Stimulated activated CD8-positive, alpha-beta memory T cell treated with anti-CD3 and anti-CD28 coated beads, Interleukin-12 subunit alpha, Interleukin-12 subunit beta, amount 100 ng/mL, for 24 hours (primary cell): ENCODE measurements at regions not wholly inside any gene's neighbourhood (a gene's known extent, or its start where the extent isn't known, plus 50 kb on each side); places are given as distances from the start of the nearest gene placed in this dataset.
"Not testable (repeated sequence)": the region's sequence is repeated elsewhere in the genome, so short reads cannot be mapped to it uniquely, and the experiment has no call there.

Source experiments
- DNase-seq: peaks from one replicate; pipeline ENCODE4 v3.0.0-alpha.2; 2020; ENCODE audit errors: extremely low read depth

DNA sequence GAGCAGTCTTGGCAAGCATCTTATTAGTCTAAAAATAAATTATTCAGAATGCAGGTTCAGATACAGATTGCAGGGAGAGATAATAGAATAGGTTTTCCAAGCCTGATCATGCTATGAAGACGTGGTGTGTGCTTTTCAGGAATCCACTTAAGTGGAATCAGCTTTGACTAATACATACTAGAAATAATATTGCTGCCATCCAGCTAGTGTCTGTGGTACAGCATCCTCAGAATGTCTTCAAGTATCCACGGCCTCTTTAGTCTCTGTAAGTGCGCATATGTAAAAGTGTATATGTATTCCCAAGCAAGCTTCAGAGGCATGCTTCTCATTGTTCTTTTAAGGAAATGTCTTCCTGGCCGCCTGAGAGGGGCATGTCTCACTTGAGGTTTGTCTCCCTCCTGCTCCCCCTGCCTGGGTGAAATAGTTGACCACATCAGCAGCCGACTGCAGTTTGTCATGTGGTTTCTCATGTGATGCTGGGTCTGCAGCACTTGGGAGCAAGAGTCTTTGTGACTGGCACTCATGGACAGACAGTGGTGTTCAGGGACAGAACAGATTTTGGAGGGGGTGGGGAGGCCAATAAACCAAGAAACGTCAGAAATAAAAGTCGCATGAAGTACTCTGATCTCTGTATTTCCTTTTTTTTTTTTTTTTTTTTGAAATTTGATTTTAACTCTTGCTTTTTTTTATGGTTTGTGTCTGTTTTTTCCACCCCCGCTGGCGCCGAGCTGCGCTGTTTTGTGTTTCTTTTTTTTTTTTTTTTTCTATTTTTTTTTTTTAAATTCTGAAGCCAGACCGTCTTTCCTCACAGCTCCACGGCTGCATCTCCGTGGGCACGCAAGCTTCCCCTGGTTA is 150.8 kb downstream of the PRL start:
- no peak for DNase-seq

DNA sequence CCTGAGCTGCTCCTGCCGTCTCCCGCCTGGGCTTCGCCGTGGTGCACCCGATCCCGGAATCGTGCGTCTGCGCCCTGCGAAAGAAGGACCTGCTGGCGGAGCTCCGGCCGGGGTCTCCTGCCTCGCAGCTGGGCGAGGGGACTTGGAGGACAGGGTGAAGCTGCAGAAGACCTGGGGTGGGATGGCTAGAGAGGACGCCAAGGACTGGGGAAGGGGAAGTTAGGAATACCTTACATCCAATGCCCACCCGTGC is 150.2 kb downstream of the PRL start:
- no peak for DNase-seq

- no peak for DNase-seq
These were observed 149.7 kb downstream of the PRL start for GRCh38 chr6:22146931-22147701.

- no peak for DNase-seq
These were observed 148.7 kb downstream of the PRL start for GRCh38 chr6:22147921-22148776.

DNA sequence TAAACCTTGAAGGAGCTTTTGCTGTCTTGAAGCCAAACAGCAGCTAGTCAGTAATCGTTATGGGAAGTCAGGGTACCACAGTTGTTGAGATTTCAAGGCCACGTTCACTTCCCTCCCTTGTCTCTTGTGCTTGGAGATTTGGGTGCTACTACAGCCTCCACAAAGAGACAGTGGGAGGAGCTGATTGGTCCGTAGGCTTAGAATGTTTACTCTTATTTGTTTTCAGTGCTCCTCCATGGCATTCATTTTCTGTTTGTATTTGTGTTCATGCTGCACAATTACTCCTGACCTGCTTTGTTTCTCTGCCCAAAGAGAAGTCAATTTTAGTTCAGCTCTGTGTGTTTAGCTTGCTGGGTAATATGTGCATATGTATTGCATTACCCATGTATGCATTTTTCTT is 147.7 kb downstream of the PRL start:
- DNase-seq = no peak

DNA sequence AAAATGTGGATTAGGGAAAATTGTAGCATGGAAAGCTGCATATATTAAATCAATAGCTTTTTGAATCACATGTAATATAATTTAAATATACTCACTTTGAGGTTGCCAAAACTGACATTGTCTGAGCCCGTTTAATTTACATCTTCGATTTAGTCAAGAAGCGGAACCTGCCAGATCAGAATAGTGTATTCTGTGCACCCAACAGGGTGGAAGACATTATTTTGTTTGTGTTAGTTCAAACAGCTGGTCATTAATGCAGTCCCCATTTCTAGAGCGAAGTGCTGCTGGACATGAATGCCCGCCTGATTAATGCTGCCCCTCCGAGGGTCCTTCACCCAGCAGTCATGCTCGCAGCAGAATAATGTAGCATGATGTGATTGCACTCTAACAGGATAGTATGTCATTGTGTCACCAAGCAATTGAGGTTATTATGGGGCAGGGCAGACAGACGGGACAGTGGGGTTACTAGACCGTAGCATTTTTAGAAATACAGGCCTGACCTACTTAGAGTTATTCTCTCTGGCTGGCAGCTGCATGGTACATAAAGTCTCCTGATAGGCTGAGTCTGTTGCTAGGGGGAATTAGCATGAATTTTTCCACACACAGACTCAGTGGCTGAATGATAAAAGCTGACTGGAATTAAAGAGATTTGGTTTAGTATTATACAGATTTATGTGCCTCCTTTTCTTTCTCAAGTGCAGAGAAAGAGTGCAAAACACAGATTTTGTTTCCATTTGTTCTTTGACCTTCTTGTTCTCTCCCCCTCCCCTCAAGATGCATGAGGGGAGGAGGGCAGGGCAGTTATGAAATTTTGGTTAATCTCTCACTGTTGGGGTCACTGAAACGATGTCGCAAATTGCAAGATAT is 147.1 kb downstream of the PRL start:
- no peak for DNase-seq

- no peak for DNase-seq
These were observed 146.3 kb downstream of the PRL start for GRCh38 chr6:22150368-22151035.

- DNase-seq = no peak
These were observed 144.9 kb downstream of the PRL start for GRCh38 chr6:22151892-22152291.

- DNase-seq = no peak
These were observed 144.0 kb downstream of the PRL start for GRCh38 chr6:22152841-22153240.

- DNase-seq = no peak
These were observed 143.3 kb downstream of the PRL start for GRCh38 chr6:22153384-22154158.

DNA sequence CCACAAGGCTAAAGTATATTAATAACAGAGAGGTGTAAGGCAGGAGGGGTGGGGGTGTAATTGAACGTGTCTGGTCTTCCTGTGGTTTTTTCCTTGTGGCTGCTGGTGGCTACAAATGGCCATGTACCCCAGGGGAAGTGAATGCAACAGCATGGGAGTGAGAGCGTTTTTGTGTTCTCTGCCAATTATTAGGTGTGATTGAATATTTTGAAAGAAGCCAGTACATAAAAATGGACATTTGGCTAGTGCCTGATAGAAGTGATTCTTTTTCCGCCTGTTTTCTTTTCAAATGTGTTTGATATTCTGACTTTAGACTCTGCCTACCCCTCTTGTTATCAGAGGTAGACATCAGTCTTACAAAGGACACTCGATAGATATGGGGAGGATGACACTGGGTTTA is 141.3 kb downstream of the PRL start:
- DNase-seq = no peak

- DNase-seq = no peak
These were observed 139.6 kb downstream of the PRL start for GRCh38 chr6:22157233-22157632.

- DNase-seq = no peak
These were observed 132.6 kb downstream of the PRL start for GRCh38 chr6:22164236-22164635.

DNA sequence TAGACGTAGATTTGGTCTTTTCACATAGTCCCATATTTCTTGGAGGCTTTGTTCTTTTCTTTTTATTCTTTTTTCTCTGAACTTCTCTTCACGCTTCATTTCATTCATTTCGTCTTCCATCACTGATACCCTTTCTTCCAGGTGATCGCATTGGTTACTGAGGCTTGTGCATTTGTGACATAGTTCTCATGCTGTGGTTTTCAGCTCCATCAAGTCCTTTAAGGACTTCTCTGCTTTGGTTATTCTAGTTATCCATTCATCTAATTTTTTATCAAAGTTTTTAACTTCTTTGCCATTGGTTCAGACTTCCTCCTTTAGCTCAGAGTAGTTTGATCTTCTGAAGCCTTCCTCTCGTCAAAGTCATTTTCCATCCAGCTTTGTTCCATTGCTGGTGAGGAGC is 125.8 kb downstream of the PRL start:
- not testable (repeated sequence) for DNase-seq

DNA sequence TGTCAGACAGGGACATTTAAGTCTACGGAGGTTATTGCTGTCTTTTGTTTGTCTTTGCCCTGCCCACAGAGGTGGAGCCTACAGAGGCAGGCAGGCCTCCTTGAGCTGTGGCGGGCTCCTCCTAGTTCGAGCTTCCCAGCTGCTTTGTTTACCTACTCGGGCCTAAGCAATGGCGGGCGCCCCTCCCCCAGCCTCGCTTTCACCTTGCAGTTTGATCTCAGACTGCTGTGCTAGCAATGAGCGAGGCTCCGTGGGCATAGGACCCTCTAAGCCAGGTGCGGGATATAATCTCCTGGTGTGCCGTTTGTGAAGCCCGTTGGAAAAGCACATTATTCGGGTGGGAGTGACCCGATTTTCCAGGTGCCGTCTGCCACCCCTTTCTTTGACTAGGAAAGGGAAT is 125.0 kb downstream of the PRL start:
- not testable (repeated sequence) for DNase-seq

DNA sequence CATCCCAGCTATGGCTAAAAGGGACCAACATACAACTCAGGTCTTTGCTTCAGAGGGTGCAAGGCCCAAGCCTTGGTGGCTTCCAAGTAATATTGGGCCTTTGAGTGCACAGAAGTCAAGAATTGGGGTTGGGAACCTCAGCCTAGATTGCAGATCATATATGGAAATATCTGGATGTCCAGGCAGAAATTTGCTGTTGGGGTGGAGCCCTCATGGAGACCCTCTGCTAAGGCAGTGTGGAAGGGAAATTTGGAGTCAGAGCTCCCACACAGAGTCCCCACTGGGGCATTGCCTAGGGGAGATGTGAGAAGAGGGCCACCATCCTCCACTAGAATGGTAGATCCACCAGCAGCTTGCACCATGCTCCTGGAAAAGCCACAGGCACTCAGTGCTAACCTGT is 123.5 kb downstream of the PRL start:
- DNase-seq = no peak

DNA sequence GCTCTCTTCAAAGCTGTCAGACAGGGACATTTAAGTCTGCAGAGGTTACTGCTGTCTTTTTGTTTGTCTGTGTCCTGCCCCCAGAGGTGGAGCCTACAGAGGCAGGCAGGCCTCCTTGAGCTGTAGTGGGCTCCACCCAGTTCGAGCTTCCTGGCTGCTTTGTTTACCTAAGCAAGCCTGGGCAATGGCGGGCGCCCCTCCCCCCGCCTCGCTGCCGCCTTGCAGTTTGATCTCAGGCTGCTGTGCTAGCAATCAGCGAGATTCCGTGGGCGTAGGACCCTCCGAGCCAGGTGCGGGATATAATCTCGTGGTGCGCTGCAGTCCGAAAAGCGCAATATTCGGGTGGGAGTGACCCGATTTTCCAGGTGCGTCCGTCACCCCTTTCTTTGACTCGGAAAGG is 116.6 kb downstream of the PRL start:
- not testable (repeated sequence) for DNase-seq

- no peak for DNase-seq
These were observed 112.5 kb downstream of the PRL start for GRCh38 chr6:22184371-22184770.

DNA sequence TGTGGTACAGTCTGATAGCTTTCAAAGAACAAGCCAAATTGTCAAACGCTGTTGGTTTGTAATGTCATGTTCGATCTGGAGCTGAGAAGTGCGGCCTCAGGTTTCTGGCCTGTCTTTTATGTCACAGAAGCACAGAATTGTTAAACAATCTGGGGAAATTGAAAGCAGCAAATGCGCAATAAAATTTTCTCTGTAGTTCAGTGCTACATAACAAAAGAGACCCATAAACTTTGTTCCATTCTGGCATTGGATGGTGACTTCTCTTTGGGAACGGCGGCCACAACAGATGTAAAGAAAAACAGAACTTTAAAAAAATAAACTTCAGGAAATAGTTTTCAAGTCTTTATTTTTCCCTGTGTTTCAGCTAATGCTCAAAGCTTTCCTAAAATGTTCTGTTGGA is 106.9 kb downstream of the PRL start:
- DNase-seq = no peak
